ENCODE measurements at regions not wholly inside any gene's neighbourhood (a gene's known extent, or its start where the extent isn't known, plus 50 kb on each side); places are given as distances from the start of the nearest gene placed in this dataset.

DNA sequence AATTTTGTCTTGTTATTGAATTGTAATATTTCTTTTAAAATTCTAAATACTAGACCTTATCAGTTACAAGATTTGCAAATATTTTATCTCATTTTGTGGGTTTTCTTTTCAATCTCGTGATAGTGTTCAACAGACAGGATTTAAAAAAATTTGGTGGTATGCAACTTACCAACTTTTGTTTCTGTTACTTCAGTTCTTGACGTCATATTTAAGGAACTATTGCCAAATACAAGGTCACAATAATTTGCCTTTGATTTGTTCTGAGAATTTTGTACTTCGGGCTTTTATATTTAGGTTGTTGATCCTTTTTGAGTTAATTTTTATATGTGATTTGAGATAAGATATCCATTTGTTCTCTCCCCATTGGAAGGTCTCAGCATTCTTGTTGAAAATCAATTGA lies 876.6 kb downstream of the DCDC2C start:
- TF ChIP-seq, protein P1, sequence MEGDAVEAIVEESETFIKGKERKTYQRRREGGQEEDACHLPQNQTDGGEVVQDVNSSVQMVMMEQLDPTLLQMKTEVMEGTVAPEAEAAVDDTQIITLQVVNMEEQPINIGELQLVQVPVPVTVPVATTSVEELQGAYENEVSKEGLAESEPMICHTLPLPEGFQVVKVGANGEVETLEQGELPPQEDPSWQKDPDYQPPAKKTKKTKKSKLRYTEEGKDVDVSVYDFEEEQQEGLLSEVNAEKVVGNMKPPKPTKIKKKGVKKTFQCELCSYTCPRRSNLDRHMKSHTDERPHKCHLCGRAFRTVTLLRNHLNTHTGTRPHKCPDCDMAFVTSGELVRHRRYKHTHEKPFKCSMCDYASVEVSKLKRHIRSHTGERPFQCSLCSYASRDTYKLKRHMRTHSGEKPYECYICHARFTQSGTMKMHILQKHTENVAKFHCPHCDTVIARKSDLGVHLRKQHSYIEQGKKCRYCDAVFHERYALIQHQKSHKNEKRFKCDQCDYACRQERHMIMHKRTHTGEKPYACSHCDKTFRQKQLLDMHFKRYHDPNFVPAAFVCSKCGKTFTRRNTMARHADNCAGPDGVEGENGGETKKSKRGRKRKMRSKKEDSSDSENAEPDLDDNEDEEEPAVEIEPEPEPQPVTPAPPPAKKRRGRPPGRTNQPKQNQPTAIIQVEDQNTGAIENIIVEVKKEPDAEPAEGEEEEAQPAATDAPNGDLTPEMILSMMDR (IDR thresholded peaks at IDR 0.05; ENCODE audit: insufficient read depth in 1 of 2, low read depth in 1 of 2, low read length in 1 of 2, severe bottlenecking in 1 of 2, unreplicated experiment in 1 of 2), result no peak
- no peaks in the 10 kb centered on the region for H3K9me3 Mint-ChIP-seq (ENCODE audit: unreplicated experiment)
- no peak overlapping the region for H3K4me3 ChIP-seq (ENCODE audit: low read depth, low read length)
- no peaks in the 10 kb centered on the region for H3K4me1 ChIP-seq
- H3K27me3 ChIP-seq (replicated peaks; ENCODE audit: control insufficient read depth, insufficient read depth, low read length), result no peaks in the 10 kb centered on the region
- no peak overlapping the region for H3K4me3 Mint-ChIP-seq (ENCODE audit: unreplicated experiment)
- no peaks in the 10 kb centered on the region for H3K9me3 ChIP-seq
- no peak overlapping the region for H3K27ac Mint-ChIP-seq (ENCODE audit: unreplicated experiment)
- DNase-seq, result no peak
- ChIA-PET POLR2A (no interaction called here), CTCF (no interaction called here)
- H3K36me3 Mint-ChIP-seq (ENCODE audit: insufficient read depth, unreplicated experiment), result no peaks in the 10 kb centered on the region
- BruUV-seq (replicated peaks), result no TSS peak
- no peaks in the 10 kb centered on the region for H3K4me1 Mint-ChIP-seq (ENCODE audit: low read depth, unreplicated experiment)
- H3K36me3 ChIP-seq (ENCODE audit: control insufficient read depth, insufficient read depth, low read length), result no peaks in the 10 kb centered on the region
- intact Hi-C loops (cut with micrococcal nuclease; ENCODE audit: unreplicated experiment), result no loop called here
- no peaks in the 10 kb centered on the region for H3K27me3 Mint-ChIP-seq (ENCODE audit: insufficient read depth, unreplicated experiment)

DNA sequence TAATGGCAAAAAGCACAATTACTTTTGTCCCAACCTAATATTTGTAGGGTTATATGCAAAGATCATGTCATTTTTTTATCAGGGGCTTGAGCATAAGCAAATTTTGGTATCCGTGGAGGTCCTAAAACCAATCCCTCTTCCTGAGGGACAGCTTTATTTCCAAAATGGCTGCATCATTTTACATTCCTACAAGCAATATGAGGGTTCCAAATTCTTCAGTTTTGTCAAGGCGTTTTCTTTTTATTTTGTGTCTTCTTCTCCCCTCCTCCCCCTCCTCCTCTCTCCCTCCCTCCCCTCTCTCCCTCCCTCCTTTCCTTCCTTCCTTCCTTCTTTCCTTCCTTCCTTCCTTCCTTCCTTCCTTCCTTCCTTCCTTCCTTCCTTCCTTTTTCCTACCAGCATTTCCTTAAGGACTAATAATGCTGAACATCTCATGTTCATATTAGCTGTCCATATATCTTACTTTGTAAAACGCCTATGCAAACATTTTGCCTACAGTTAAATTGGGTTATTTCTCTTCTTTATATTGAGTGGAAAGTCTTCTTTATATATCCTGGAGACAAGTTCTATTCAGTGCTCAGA lies 881.8 kb downstream of the DCDC2C start:
- Mint-ChIP-seq H3K9me3 (ENCODE audit: unreplicated experiment) (no peaks in the 10 kb centered on the region), H3K27me3 (ENCODE audit: insufficient read depth, unreplicated experiment) (no peaks in the 10 kb centered on the region), H3K4me1 (ENCODE audit: low read depth, unreplicated experiment) (no peaks in the 10 kb centered on the region), H3K36me3 (ENCODE audit: insufficient read depth, unreplicated experiment) (no peaks in the 10 kb centered on the region), H3K27ac (ENCODE audit: unreplicated experiment) (no peak overlapping the region), H3K4me3 (ENCODE audit: unreplicated experiment) (no peak overlapping the region)
- CTCF ChIA-PET, result no interaction called here
- Histone ChIP-seq H3K4me1 (no peaks in the 10 kb centered on the region), H3K36me3 (ENCODE audit: control insufficient read depth, insufficient read depth, low read length) (no peaks in the 10 kb centered on the region), H3K9me3 (no peaks in the 10 kb centered on the region), H3K4me3 (ENCODE audit: low read depth, low read length) (no peak overlapping the region), H3K27me3 (replicated peaks; ENCODE audit: control insufficient read depth, insufficient read depth, low read length) (no peaks in the 10 kb centered on the region)
- no peak for DNase-seq
- no TSS peak for BruUV-seq (replicated peaks)
- POLR2A ChIA-PET, result no interaction called here
- intact Hi-C loops (cut with micrococcal nuclease; ENCODE audit: unreplicated experiment), result no loop called here
- TF ChIP-seq, protein P1 (IDR thresholded peaks at IDR 0.05; ENCODE audit: insufficient read depth in 1 of 2, low read depth in 1 of 2, low read length in 1 of 2, severe bottlenecking in 1 of 2, unreplicated experiment in 1 of 2), result no peak

DNA sequence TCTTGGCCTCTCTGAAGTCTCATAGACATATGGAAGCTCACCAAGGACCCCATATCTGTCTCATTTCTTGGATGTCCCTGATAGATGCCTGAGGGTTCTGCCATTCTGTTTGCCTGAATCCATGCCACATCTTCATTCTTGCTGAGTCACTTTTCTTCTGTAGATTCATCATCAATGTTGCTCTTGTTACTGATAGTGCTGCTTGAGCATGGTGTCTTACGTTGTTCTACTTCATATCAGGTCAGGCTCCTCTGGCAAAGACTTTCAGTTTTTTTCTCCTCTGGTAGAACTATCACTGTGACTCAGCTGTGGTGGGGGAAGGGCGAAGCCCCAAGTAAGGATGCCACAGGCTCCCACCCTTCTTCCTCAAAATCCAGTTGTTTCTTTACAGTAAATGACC lies 885.2 kb downstream of the DCDC2C start:
- no peaks in the 10 kb centered on the region for H3K27me3 ChIP-seq (replicated peaks; ENCODE audit: control insufficient read depth, insufficient read depth, low read length)
- Mint-ChIP-seq H3K4me1 (ENCODE audit: low read depth, unreplicated experiment) (no peaks in the 10 kb centered on the region), H3K27ac (ENCODE audit: unreplicated experiment) (no peak overlapping the region), H3K4me3 (ENCODE audit: unreplicated experiment) (no peak overlapping the region), H3K27me3 (ENCODE audit: insufficient read depth, unreplicated experiment) (peaks cover 5% of the 10 kb centered on the region), H3K36me3 (ENCODE audit: insufficient read depth, unreplicated experiment) (no peaks in the 10 kb centered on the region), H3K9me3 (ENCODE audit: unreplicated experiment) (no peaks in the 10 kb centered on the region)
- no peaks in the 10 kb centered on the region for H3K9me3 ChIP-seq
- TF ChIP-seq, protein P1 (IDR thresholded peaks at IDR 0.05; ENCODE audit: insufficient read depth in 1 of 2, low read depth in 1 of 2, low read length in 1 of 2, severe bottlenecking in 1 of 2, unreplicated experiment in 1 of 2), result no peak
- POLR2A ChIA-PET, result no interaction called here
- no peaks in the 10 kb centered on the region for H3K4me1 ChIP-seq
- CTCF ChIA-PET, result no interaction called here
- H3K36me3 ChIP-seq (ENCODE audit: control insufficient read depth, insufficient read depth, low read length), result no peaks in the 10 kb centered on the region
- no peak for DNase-seq
- intact Hi-C loops (cut with micrococcal nuclease; ENCODE audit: unreplicated experiment), result no loop called here
- no TSS peak for BruUV-seq (replicated peaks)
- H3K4me3 ChIP-seq (ENCODE audit: low read depth, low read length), result no peak overlapping the region

All from Caco-2 (cell line).